Posterior vena cava (tissue), 2 donors: ENCODE measurements at regions not wholly inside any gene's neighbourhood (a gene's known extent, or its start where the extent isn't known, plus 50 kb on each side); places are given as distances from the start of the nearest gene placed in this dataset.
"Not testable (repeated sequence)": the region's sequence is repeated elsewhere in the genome, so short reads cannot be mapped to it uniquely, and the experiment has no call there.

Experiments
- DNase-seq: peaks from one replicate; pipeline ENCODE4 v3.0.0-alpha.2; 2020; ENCODE audit warnings: low spot score
- intact Hi-C, 2 donors: fragments of 100-400 bp; cut with DNase I; formaldehyde crosslinking; loops; one replicate each; pipeline versions ENCODE4 v1.14.1 to v1.14.2; 2022 to 2023
- donor health status: DM: yes; HTN: yes; CAD: no.
- donor health status: DM: yes; HTN: yes; CAD: no.

DNA sequence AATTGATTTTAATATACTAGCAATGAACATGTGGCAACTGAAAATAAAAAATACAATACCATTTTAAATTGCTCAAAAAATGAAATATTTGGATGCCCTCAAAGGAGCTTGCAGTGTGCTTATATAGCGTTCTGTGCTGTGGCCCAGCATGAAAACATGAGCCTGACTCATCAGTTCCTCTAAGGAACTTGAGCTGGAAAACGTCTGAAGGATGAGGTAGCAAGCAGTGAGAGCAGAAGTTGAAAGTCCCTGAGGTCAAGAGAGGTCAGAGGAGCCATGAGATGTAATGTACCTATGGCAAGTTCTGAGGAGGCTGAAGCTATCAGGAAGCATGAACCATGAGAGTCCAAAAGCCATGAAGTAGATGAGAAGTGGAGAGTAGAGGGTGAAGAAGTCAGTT is 59.7 kb downstream of the HMGB3 start:
- no peak for DNase-seq
- intact Hi-C loops: no loop called here

DNA sequence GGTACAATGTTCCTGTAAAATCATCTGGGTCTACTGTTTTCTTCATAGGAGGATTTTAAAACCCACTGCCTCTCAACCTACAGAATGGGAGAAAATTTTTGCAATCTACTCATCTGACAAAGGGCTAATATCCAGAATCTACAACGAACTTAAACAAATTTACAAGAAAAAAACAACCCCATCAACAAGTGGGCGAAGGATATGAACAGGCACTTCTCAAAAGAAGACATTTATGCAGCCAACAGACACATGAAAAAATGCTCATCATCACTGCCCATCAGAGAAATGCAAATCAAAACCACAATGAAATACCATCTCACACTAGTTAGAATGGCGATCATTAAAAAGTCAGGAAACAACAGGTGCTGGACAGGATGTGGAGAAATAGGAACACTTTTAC is 83.2 kb downstream of the HMGB3 start:
- DNase-seq, intact Hi-C loops: not testable (repeated sequence)

DNA sequence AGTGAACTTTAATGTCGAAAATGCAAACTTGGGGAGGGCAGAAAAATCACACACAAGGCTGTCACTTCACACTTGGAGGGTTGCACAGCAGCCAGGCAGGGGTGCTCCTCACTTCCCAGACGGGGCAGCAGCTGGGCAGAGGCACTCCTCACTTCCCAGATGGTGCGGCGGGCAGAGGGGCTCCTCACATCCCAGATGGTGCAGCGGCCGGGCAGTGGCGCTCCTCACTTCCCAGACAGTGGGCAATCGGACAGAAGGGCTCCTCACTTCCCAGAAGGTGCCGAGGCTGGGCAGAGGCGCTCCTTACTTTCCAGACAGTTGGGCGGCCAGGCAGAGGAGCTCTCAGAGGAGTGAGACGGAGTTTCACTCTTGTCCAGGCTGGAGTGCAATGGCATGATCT is 90.6 kb downstream of the HMGB3 start:
- intact Hi-C loops: no loop called here
- no peak for DNase-seq

DNA sequence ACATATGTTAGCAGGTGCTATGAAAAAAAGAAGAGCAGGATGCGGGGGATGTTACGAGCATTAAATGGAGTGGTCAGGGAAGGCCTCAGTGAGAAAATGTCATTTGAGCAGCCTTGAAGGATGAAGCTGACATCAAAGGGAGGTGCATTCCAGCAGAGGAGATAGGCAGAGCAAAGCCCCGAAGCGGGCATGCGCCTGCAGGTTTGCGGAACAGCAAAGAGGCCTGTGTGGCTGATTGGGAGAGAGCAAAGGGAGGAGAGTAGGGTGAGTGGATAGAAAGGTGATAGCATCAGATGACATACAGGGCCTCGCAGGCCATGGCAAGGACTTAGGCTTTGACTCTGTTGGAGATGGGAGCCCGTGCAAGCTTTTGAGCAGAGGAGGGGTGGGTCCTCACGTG is 95.4 kb upstream of the GPR50 start:
- intact Hi-C loops: loop anchor here in 1 of 2 donors (5.0 kb wide), 1 partner anchor 309 kb away; no protein-coding TSS in a partner anchor

DNA sequence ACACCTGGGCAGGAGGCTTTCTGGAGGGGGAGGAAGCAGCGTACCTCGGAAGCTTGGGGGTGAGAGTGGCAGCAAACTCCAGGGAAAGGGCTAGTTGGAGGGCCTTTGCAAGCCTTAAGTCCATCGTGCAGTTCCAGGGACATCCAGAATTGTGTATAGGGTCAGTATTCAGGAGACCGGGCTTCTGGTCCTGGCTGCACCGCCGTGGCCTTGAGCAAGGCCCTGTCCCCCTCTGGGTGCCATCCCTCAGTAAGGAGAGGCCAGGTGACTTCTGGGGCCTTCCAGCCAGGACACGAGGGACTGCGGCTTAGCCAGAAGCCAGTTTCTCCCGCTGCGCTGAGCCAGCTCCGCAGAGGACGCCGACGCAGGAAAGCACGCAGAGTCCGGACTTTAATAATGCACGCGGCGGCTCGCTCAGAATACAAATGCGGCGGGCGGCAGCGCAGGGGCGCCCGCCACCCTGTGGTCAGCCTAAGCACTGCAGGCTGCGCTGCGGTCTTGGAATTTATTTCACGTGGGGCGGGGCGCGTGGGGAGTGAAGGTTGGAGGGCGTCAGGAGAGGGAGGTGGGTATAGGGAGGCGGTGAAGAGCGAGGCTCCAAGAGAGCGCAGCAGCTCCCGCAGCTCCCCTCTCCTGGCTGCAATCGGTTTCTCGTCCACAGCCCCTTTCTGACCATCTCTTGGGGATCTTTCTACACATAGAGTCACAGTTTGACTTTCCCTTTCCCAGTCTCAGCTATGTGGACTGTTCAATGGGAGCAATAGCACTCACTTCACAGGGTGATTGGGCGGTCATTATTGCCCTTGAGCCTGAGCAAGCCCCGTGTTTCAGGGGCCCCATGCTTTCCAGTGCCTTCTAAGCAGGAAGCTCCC is 94.1 kb upstream of the GPR50 start:
- DNase-seq: peak; percentile 91
- intact Hi-C loops: loop anchor here (2.0 to 5.0 kb wide), 2 partner anchors 310 kb away; no protein-coding TSS in a partner anchor

More for the DNA sequence above, 95.4 kb upstream of the GPR50 start:
- DNase-seq: no peak

DNA sequence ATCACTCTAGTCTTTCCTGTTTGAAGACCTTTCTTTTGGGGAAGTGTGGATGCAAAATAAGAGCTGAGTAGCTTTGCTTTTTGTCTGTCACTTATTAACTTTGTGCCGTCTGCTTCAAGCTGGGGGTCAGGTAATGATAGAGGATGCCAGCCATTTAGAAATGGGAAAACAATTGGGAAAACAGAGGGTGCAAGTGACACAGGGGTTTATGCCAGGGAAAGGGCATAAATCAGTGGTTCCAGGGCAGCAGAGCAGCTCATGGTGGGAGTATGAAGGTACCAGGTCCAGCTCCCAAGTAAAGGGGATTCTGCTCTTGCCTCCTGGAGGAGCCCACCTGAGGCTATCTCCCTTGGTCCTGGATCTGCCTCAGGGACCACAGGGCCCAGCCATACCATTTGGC is 91.9 kb upstream of the GPR50 start:
- intact Hi-C loops: loop anchor here in 1 of 2 donors (5.0 kb wide), 1 partner anchor 312 kb away; no protein-coding TSS in a partner anchor
- DNase-seq: no peak

DNA sequence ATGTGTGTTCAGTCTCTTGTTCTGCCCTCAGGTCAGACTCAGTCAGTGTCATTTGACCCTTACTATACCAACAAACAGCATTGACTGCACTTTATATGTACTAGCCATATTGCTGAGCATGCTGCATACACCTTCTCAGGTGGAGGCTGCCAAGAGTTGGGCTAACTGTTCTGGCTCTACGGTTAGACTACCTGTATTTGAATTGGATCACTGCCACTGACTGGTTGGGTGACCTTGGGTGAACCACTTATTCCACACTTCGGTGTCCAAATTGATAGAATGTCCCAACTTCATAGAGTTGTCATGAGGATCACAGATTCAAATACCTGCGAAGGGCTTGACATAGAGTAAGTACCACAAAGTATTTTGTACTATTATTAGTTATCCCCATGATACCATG is 91.2 kb upstream of the GPR50 start:
- DNase-seq: no peak
- intact Hi-C loops: no loop called here

DNA sequence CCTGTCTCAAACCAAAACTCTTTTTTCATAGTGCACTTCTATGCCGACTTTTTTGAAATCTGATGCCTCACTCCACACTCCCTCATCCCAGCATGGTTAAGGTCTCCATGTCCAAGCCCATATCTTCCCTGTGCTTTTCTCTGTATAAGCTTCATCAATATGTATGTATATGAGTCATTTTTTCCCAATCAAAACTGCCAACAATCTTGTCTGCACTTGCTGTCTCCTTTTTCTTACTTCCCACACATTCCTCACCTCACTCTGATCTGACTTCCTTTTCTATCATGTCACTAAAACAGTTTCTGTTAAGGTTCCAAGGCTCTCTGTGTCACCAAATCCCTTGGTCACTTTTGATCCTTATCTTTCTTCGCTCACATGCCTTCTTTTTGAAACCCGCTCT is 88.2 kb upstream of the GPR50 start:
- DNase-seq: no peak
- intact Hi-C loops: no loop called here

DNA sequence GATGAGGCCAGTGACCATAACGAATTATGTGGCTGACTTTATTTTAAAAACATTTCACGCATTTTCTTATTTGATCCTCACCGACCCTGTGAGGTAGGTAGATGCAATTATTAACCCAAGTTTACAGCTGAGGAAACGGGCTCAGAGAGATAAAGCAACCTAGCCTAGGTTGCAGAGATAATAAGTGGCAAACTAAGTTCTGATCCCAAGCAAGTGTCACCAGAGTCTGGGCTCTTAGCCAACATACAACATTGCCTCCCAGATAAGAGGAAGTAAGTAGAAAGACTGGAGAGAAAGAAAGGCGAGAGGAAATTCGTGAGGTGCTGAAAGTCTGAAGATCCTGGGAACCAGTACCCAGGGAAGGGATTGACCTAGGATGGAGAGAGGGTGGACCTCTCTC is 77.4 kb upstream of the GPR50 start:
- intact Hi-C loops: loop anchor here in 1 of 2 donors (10.0 kb wide), 1 partner anchor 56 kb away; no protein-coding TSS in a partner anchor
- no peak for DNase-seq

DNA sequence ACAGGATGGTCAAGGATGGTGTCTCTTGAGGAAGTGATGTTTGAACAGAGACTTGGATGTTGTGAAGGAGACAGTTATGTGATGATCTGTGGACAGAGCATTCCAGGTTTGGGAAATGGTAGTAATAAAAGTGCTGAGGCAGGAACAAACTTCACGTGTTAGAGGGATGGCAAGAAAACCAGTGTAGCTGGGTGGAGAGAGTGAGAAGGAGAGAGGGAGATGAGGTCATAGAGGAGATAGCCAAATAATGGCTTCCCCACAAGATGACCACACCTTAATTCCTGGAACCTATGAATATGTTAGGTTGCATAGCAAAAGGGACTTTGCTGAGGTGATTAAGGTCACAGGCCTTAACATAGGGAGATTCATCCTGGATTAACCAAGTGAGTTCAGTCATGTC is 75.6 kb upstream of the GPR50 start:
- DNase-seq: no peak
- intact Hi-C loops: no loop called here

DNA sequence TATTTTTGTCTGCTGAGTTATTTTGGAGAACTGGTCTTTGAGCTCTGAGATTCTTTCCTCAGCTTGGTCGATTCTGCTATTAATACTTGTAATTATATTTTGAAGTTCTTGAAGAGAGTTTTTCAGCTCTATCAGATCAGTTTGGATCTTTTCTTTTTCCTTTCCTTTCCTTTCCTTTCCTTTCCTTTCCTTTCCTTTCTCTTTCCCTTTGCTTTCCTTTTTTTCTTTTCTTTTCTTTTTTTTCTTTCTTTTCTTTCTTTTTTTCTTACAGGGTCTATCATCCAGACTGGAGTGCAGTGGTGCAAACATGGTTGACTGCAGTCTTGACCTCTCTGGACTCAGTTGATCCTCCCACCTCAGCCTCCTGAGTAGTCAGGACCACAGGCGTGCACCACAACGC is 63.2 kb upstream of the GPR50 start:
- intact Hi-C loops, DNase-seq: not testable (repeated sequence)
